Activated CD8-positive, alpha-beta T cell treated with anti-CD3 and anti-CD28 coated beads, Interleukin-2, amount 10 ng/mL, durations not matched to agents 7 days and 5 days (primary cell): ENCODE measurements at regions not wholly inside any gene's neighbourhood (a gene's known extent, or its start where the extent isn't known, plus 50 kb on each side); places are given as distances from the start of the nearest gene placed in this dataset.
"Not testable (repeated sequence)": the region's sequence is repeated elsewhere in the genome, so short reads cannot be mapped to it uniquely, and the experiment has no call there.

ENCODE experiments used
- ATAC-seq: fragments of 150-1000 bp; cut with Tn5 transposase; one replicate; pipeline ENCODE4 v1.10.0; 2021; ENCODE audit warnings: moderate library complexity
- CTCF ChIA-PET: fragments of 350-600 bp; sonication (Branson Sonifier 250); formaldehyde crosslinking; loops from one replicate; lab custom pipeline; 2021; ENCODE audit warnings: antibody characterized with exemption; lab: Charles Lee
- POLR2A ChIA-PET: fragments of 350-600 bp; sonication (Branson Sonifier 250); formaldehyde crosslinking; loops from one replicate; lab custom pipeline; 2021; ENCODE audit warnings: antibody characterized with exemption; lab: Charles Lee
- DNase-seq: peaks from one replicate; pipeline ENCODE4 v3.0.0-alpha.2; 2020
- H3K27ac Mint-ChIP-seq: one replicate; pipeline ENCODE4 v1.8.0; 2021; ENCODE audit warnings: mild to moderate bottlenecking, mixed read lengths
- H3K27me3 Mint-ChIP-seq: one replicate; pipeline ENCODE4 v1.8.0; 2021; ENCODE audit warnings: low read depth, mixed read lengths
- H3K36me3 Mint-ChIP-seq: one replicate; pipeline ENCODE4 v1.8.0; 2021; ENCODE audit warnings: low read depth, mixed read lengths
- H3K4me1 Mint-ChIP-seq: one replicate; pipeline ENCODE4 v1.8.0; 2021; ENCODE audit warnings: low read depth, mixed read lengths
- H3K4me3 Mint-ChIP-seq: one replicate; pipeline ENCODE4 v1.8.0; 2021; ENCODE audit warnings: mild to moderate bottlenecking, mixed read lengths
- H3K9me3 Mint-ChIP-seq: one replicate; pipeline ENCODE4 v1.8.0; 2022; ENCODE audit warnings: mixed read lengths; ENCODE audit not compliant: insufficient read depth

DNA sequence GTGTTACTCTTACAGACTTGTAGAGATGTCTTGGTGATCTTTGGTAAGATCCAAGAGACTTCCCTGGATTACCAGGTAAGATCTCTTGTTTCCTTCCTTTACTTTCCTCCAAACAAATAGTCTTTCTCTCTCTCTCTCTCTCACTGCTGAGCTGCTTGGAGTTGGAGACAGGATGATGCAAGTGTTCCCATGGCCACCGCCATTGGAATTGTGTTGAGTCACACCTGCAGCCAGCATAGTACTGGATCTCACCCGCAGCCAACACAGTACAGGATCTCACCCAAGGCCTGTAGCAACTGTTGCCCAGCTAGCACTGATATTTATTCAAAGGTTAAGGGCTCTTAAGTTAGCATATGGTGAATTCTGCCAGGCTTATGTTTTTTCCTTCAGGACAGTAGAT, 1080.9 kb downstream of the FAT4 start:
- Mint-ChIP-seq H3K27me3 (no peaks in the 10 kb centered on the region), H3K9me3 (no peaks in the 10 kb centered on the region), H3K4me1 (no peaks in the 10 kb centered on the region), H3K4me3 (no peak overlapping the region), H3K36me3 (no peaks in the 10 kb centered on the region), H3K27ac (no peak overlapping the region)
- ChIA-PET CTCF (no interaction called here), POLR2A (no interaction called here)
- ATAC-seq: no peak
- DNase-seq: no peak

DNA sequence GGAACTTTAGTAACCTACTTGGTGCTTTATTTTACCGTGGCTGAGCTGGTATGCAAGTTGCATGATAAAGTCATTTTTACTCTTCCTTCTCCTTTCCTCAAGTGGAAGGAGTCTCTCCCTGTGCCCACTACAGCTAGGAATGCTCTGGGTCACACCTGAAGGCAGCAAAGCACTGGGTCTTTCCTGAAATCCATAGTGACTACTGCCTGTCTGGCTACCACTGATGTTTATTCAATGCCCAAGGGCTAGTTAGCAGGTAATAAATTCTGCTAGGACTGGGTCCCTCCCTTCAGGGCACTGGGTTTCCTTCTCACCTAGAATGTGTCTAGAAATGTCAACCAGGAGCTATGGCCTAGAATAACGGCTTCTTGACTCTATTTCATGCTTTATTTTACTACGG, 1081.4 kb downstream of the FAT4 start:
- Mint-ChIP-seq H3K9me3 (no peaks in the 10 kb centered on the region), H3K36me3 (no peaks in the 10 kb centered on the region), H3K4me1 (no peaks in the 10 kb centered on the region), H3K4me3 (no peak overlapping the region), H3K27me3 (no peaks in the 10 kb centered on the region), H3K27ac (no peak overlapping the region)
- POLR2A ChIA-PET: no interaction called here
- ATAC-seq (no peak), DNase-seq (no peak)
- CTCF ChIA-PET: no interaction called here

GRCh38 chr4:126396703-126397102, 1081.9 kb downstream of the FAT4 start:
- Mint-ChIP-seq H3K27me3 (no peaks in the 10 kb centered on the region), H3K4me3 (no peak overlapping the region), H3K9me3 (no peaks in the 10 kb centered on the region), H3K27ac (no peak overlapping the region), H3K4me1 (no peaks in the 10 kb centered on the region), H3K36me3 (no peaks in the 10 kb centered on the region)
- no peak for ATAC-seq
- ChIA-PET CTCF (no interaction called here), POLR2A (no interaction called here)
- no peak for DNase-seq

- CTCF ChIA-PET: interaction anchor here (0.7 kb wide), 1 partner anchor 609 kb away, joined by 3 read pairs; no protein-coding TSS in a partner anchor
- POLR2A ChIA-PET: no interaction called here
- Mint-ChIP-seq H3K9me3 (peaks cover 5% of the 10 kb centered on the region), H3K4me1 (no peaks in the 10 kb centered on the region), H3K36me3 (no peaks in the 10 kb centered on the region), H3K27ac (no peak overlapping the region), H3K4me3 (no peak overlapping the region), H3K27me3 (no peaks in the 10 kb centered on the region)
- DNase-seq (no peak), ATAC-seq (no peak)
These were observed 1089.8 kb downstream of the FAT4 start for GRCh38 chr4:126404549-126404948.

DNA sequence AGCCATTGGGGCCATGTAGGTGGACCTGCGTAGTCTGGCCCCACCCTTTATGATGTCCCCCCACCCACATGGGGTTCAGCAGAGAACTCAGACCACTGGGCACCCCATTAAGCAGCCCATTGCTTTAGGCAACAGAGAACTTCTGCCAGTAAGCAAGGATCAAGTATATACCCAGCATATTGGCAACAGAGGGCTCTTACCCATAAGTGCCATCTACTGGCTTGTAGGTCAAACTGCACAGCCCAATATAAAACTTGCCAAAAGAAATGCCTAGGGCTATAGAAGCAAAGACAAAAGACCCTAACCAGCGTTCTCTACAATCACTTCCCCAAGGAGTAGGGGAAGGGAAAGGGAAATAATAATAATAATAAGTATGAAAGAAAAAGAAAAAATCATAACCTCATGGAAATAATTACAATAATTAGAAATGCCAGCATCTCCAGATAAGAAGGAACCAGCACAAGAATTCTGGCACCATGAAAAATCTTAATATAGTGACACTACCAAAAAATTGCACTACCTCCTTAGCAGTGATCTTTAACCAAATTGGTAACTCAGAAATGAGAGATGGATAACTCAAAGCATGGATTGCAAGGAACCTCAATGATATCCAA, 1090.7 kb downstream of the FAT4 start:
- ATAC-seq (no peak), DNase-seq (no peak)
- H3K27me3 Mint-ChIP-seq: no peaks in the 10 kb centered on the region
- H3K4me1 Mint-ChIP-seq: no peaks in the 10 kb centered on the region
- ChIA-PET CTCF (no interaction called here), POLR2A (no interaction called here)
- H3K4me3 Mint-ChIP-seq: no peak overlapping the region
- peaks cover 5% of the 10 kb centered on the region for H3K9me3 Mint-ChIP-seq
- H3K36me3 Mint-ChIP-seq: no peaks in the 10 kb centered on the region
- H3K27ac Mint-ChIP-seq: no peak overlapping the region

GRCh38 chr4:126409746-126410145, 1095.0 kb downstream of the FAT4 start:
- peaks cover 5% of the 10 kb centered on the region for H3K9me3 Mint-ChIP-seq
- no peak overlapping the region for H3K27ac Mint-ChIP-seq
- ChIA-PET CTCF (no interaction called here), POLR2A (no interaction called here)
- H3K4me1 Mint-ChIP-seq: no peaks in the 10 kb centered on the region
- no peak overlapping the region for H3K4me3 Mint-ChIP-seq
- ATAC-seq: no peak
- H3K36me3 Mint-ChIP-seq: no peaks in the 10 kb centered on the region
- no peak for DNase-seq
- no peaks in the 10 kb centered on the region for H3K27me3 Mint-ChIP-seq

GRCh38 chr4:126411047-126411446, 1096.3 kb downstream of the FAT4 start:
- Mint-ChIP-seq H3K36me3 (no peaks in the 10 kb centered on the region), H3K27ac (no peak overlapping the region), H3K4me1 (no peaks in the 10 kb centered on the region), H3K9me3 (peaks cover 5% of the 10 kb centered on the region), H3K4me3 (no peak overlapping the region), H3K27me3 (no peaks in the 10 kb centered on the region)
- DNase-seq (no peak), ATAC-seq (no peak)
- ChIA-PET CTCF (no interaction called here), POLR2A (no interaction called here)

GRCh38 chr4:126412310-126412709, 1097.6 kb downstream of the FAT4 start:
- CTCF ChIA-PET, H3K27ac Mint-ChIP-seq, H3K4me3 Mint-ChIP-seq, H3K36me3 Mint-ChIP-seq, H3K27me3 Mint-ChIP-seq, POLR2A ChIA-PET, ATAC-seq, H3K9me3 Mint-ChIP-seq, H3K4me1 Mint-ChIP-seq, DNase-seq: not testable (repeated sequence)

- no peak for ATAC-seq
- no peak for DNase-seq
- H3K9me3 Mint-ChIP-seq: peaks cover 15% of the 10 kb centered on the region
- POLR2A ChIA-PET: no interaction called here
- CTCF ChIA-PET: no interaction called here
- H3K36me3 Mint-ChIP-seq: no peaks in the 10 kb centered on the region
- no peaks in the 10 kb centered on the region for H3K27me3 Mint-ChIP-seq
- H3K4me1 Mint-ChIP-seq: no peaks in the 10 kb centered on the region
- H3K4me3 Mint-ChIP-seq: no peak overlapping the region
- H3K27ac Mint-ChIP-seq: no peak overlapping the region
These were observed 1100.0 kb downstream of the FAT4 start for GRCh38 chr4:126414741-126415140.

GRCh38 chr4:126419266-126419665, 1104.5 kb downstream of the FAT4 start:
- no peaks in the 10 kb centered on the region for H3K36me3 Mint-ChIP-seq
- CTCF ChIA-PET: no interaction called here
- H3K9me3 Mint-ChIP-seq: peaks cover 18% of the 10 kb centered on the region
- H3K4me3 Mint-ChIP-seq: no peak overlapping the region
- no peak for DNase-seq
- H3K27me3 Mint-ChIP-seq: no peaks in the 10 kb centered on the region
- H3K4me1 Mint-ChIP-seq: no peaks in the 10 kb centered on the region
- no peak overlapping the region for H3K27ac Mint-ChIP-seq
- ATAC-seq: no peak
- POLR2A ChIA-PET: no interaction called here

- Mint-ChIP-seq H3K36me3 (no peaks in the 10 kb centered on the region), H3K27me3 (no peaks in the 10 kb centered on the region), H3K4me3 (no peak overlapping the region), H3K9me3 (peaks cover 4% of the 10 kb centered on the region), H3K4me1 (no peaks in the 10 kb centered on the region), H3K27ac (no peak overlapping the region)
- POLR2A ChIA-PET: interaction anchor here (0.6 kb wide), 1 partner anchor 463 kb away, joined by 5 read pairs; no protein-coding TSS in a partner anchor
- ATAC-seq: no peak
- CTCF ChIA-PET: no interaction called here
- DNase-seq: no peak
These were observed 1113.1 kb downstream of the FAT4 start for GRCh38 chr4:126427853-126428252.

GRCh38 chr4:126431049-126431448, 1116.3 kb downstream of the FAT4 start:
- ChIA-PET CTCF (no interaction called here), POLR2A (no interaction called here)
- Mint-ChIP-seq H3K4me3 (no peak overlapping the region), H3K27me3 (no peaks in the 10 kb centered on the region), H3K9me3 (peaks cover 4% of the 10 kb centered on the region), H3K4me1 (no peaks in the 10 kb centered on the region), H3K27ac (no peak overlapping the region), H3K36me3 (no peaks in the 10 kb centered on the region)
- ATAC-seq (no peak), DNase-seq (no peak)

DNA sequence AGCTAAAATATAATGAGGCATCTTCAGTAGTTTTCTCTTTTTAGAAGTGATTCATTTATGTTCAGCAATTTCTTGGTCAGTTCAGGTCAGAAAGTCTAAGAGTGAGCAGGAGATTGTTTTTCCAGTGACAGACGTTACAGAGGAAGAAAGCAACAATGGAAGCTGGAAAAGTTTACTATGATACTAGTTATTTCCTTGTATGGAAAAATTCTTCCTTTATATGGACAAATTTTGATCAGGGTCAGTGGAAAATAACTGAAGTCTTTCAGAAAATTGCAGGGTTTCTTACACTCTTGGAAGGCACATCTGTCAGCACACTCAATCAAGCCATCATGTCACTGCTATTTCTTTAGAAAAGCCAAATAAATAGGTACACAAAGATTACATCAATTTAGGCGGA, 1120.7 kb downstream of the FAT4 start:
- no peaks in the 10 kb centered on the region for H3K27me3 Mint-ChIP-seq
- peaks cover 10% of the 10 kb centered on the region for H3K9me3 Mint-ChIP-seq
- no peak overlapping the region for H3K4me3 Mint-ChIP-seq

More for the DNA sequence above, 1120.7 kb downstream of the FAT4 start:
- DNase-seq (no peak), ATAC-seq (no peak)
- H3K4me1 Mint-ChIP-seq: no peaks in the 10 kb centered on the region
- H3K36me3 Mint-ChIP-seq: no peaks in the 10 kb centered on the region
- H3K27ac Mint-ChIP-seq: no peak overlapping the region
- ChIA-PET POLR2A (no interaction called here), CTCF (no interaction called here)
